Astrocyte (in vitro differentiated cells and primary cell): ENCODE measurements at regions not wholly inside any gene's neighbourhood (a gene's known extent, or its start where the extent isn't known, plus 50 kb on each side); places are given as distances from the start of the nearest gene placed in this dataset.

Source experiments
- DNase-seq: peaks from one replicate; pipeline ENCODE4 v3.0.0-alpha.2; 2010; ENCODE audit warnings: low read depth
- FAIRE-seq: peaks from 2 replicates; lab custom pipeline; 2011; peaks lifted over from hg19 to GRCh38; lab: Jason Lieb, UNC
- H2AFZ ChIP-seq: 2 replicates; pipeline ENCODE4 v1.6.0; 2012; ENCODE audit warnings: low read depth, low read length, inconsistent platforms
- H3K27ac ChIP-seq: 2 replicates; pipeline ENCODE4 v1.5.1; 2011; ENCODE audit warnings: low read depth, low read length, inconsistent platforms
- H3K27me3 ChIP-seq: 2 replicates; pipeline ENCODE4 v1.6.0; 2011; ENCODE audit warnings: low read length, inconsistent platforms; ENCODE audit not compliant: insufficient read depth
- H3K36me3 ChIP-seq: 2 replicates; pipeline ENCODE4 v1.5.1; 2011; ENCODE audit warnings: low read length, inconsistent platforms; ENCODE audit not compliant: insufficient read depth
- H3K4me1 ChIP-seq: 2 replicates; pipeline ENCODE4 v1.5.1; 2011; ENCODE audit warnings: low read length, inconsistent platforms; ENCODE audit not compliant: insufficient read depth
- H3K4me2 ChIP-seq: 2 replicates; pipeline ENCODE4 v1.6.0; 2012; ENCODE audit warnings: low read length, inconsistent platforms
- H3K4me3 ChIP-seq: 2 replicates; pipeline ENCODE4 v1.5.1; 2011; ENCODE audit warnings: low read depth, mild to moderate bottlenecking, low read length, inconsistent platforms; ENCODE audit not compliant: insufficient read depth
- H3K79me2 ChIP-seq: 2 replicates; pipeline ENCODE4 v1.6.0; 2012; ENCODE audit warnings: mild to moderate bottlenecking, low read length, inconsistent platforms; ENCODE audit not compliant: insufficient read depth
- H3K9ac ChIP-seq: 2 replicates; pipeline ENCODE4 v1.6.0; 2012; ENCODE audit warnings: mild to moderate bottlenecking, low read length, inconsistent platforms
- H3K9me3 ChIP-seq: 2 replicates; pipeline ENCODE4 v1.5.1; 2012; ENCODE audit warnings: low read depth, mild to moderate bottlenecking, low read length, inconsistent platforms; ENCODE audit not compliant: insufficient read depth
- H4K20me1 ChIP-seq: 2 replicates; pipeline ENCODE4 v1.6.0; 2012; ENCODE audit warnings: low read length, inconsistent platforms; ENCODE audit not compliant: insufficient read depth
- H3K27ac Mint-ChIP-seq: one replicate; pipeline ENCODE4 v1.8.0; 2021; ENCODE audit warnings: mild to moderate bottlenecking, mixed read lengths; ENCODE audit not compliant: unreplicated experiment
- H3K27me3 Mint-ChIP-seq: one replicate; pipeline ENCODE4 v1.8.0; 2021; ENCODE audit warnings: low read depth, mixed read lengths; ENCODE audit not compliant: unreplicated experiment
- H3K36me3 Mint-ChIP-seq: one replicate; pipeline ENCODE4 v1.8.0; 2021; ENCODE audit warnings: low read depth, mixed read lengths; ENCODE audit not compliant: unreplicated experiment
- H3K4me1 Mint-ChIP-seq: one replicate; pipeline ENCODE4 v1.8.0; 2021; ENCODE audit warnings: low read depth, mixed read lengths; ENCODE audit not compliant: unreplicated experiment
- H3K4me3 Mint-ChIP-seq: one replicate; pipeline ENCODE4 v1.8.0; 2021; ENCODE audit warnings: mild to moderate bottlenecking, moderate library complexity, mixed read lengths; ENCODE audit not compliant: unreplicated experiment
- H3K9me3 Mint-ChIP-seq: one replicate; pipeline ENCODE4 v1.8.0; 2021; ENCODE audit warnings: mild to moderate bottlenecking, mixed read lengths; ENCODE audit not compliant: unreplicated experiment
- CTCF ChIP-seq: IDR thresholded peaks from 2 replicates; pipeline ENCODE4 v1.5.1; 2011; ENCODE audit warnings: low read depth, mild to moderate bottlenecking, inconsistent platforms, low read length, moderate library complexity; ENCODE audit not compliant: insufficient read depth

GRCh38 chr12:47026291-47026690 is 53.1 kb upstream of the PCED1B start:
- Histone ChIP-seq H3K4me2 (no peak overlapping the region), H4K20me1 (no peaks in the 10 kb centered on the region), H3K27ac (no peak overlapping the region), H3K9me3 (no peaks in the 10 kb centered on the region), H2AFZ (no peak overlapping the region), H3K4me1 (peaks cover 17% of the 10 kb centered on the region), H3K79me2 (no peaks in the 10 kb centered on the region), H3K9ac (no peak overlapping the region), H3K27me3 (no peaks in the 10 kb centered on the region), H3K4me3 (no peak overlapping the region), H3K36me3 (no peaks in the 10 kb centered on the region)
- Mint-ChIP-seq H3K27ac (no peak overlapping the region), H3K9me3 (no peaks in the 10 kb centered on the region), H3K4me1 (peaks cover 15% of the 10 kb centered on the region), H3K36me3 (no peaks in the 10 kb centered on the region), H3K27me3 (peaks cover 6% of the 10 kb centered on the region), H3K4me3 (no peak overlapping the region)
- DNase-seq (no peak), FAIRE-seq (no peak)
- TF ChIP-seq CTCF: no peak
